HG02870 (cell line): ENCODE measurements at regions not wholly inside any gene's neighbourhood (a gene's known extent, or its start where the extent isn't known, plus 50 kb on each side); places are given as distances from the start of the nearest gene placed in this dataset.

Experiments used
- ATAC-seq: cut with Tn5 transposase; IDR thresholded peaks from one replicate; pipeline ENCODE4 v1.9.1; 2021; ENCODE audit warnings: mild to moderate bottlenecking, moderate library complexity; ENCODE audit not compliant: unreplicated experiment

- ATAC-seq, result no peak
These were observed 252.4 kb upstream of the HS3ST5 start for GRCh38 chr6:114595186-114595585.

- ATAC-seq, result no peak
These were observed 249.7 kb upstream of the HS3ST5 start for GRCh38 chr6:114592506-114592905.

GRCh38 chr6:114588726-114589125 is 245.9 kb upstream of the HS3ST5 start:
- ATAC-seq, result no peak

GRCh38 chr6:114586298-114586697 is 243.5 kb upstream of the HS3ST5 start:
- ATAC-seq, result no peak

GRCh38 chr6:114581293-114581692 is 238.5 kb upstream of the HS3ST5 start:
- no peak for ATAC-seq

- no peak for ATAC-seq
These were observed 238.1 kb upstream of the HS3ST5 start for GRCh38 chr6:114580882-114581281.

GRCh38 chr6:114579486-114579885 is 236.7 kb upstream of the HS3ST5 start:
- no peak for ATAC-seq

GRCh38 chr6:114577109-114577508 is 234.3 kb upstream of the HS3ST5 start:
- no peak for ATAC-seq

GRCh38 chr6:114576330-114576729 is 233.5 kb upstream of the HS3ST5 start:
- no peak for ATAC-seq

GRCh38 chr6:114569669-114570068 is 226.8 kb upstream of the HS3ST5 start:
- no peak for ATAC-seq

- no peak for ATAC-seq
These were observed 221.6 kb upstream of the HS3ST5 start for GRCh38 chr6:114564302-114564933.

- no peak for ATAC-seq
These were observed 216.6 kb upstream of the HS3ST5 start for GRCh38 chr6:114559419-114559818.

GRCh38 chr6:114558153-114558552 is 215.3 kb upstream of the HS3ST5 start:
- ATAC-seq, result no peak

- ATAC-seq, result no peak
These were observed 214.1 kb upstream of the HS3ST5 start for GRCh38 chr6:114556846-114557488.

- no peak for ATAC-seq
These were observed 207.5 kb upstream of the HS3ST5 start for GRCh38 chr6:114550316-114550715.

GRCh38 chr6:114543696-114544095 is 200.9 kb upstream of the HS3ST5 start:
- no peak for ATAC-seq

- ATAC-seq, result no peak
These were observed 199.0 kb upstream of the HS3ST5 start for GRCh38 chr6:114541794-114542193.

- ATAC-seq, result no peak
These were observed 195.2 kb upstream of the HS3ST5 start for GRCh38 chr6:114537977-114538376.

- no peak for ATAC-seq
These were observed 192.0 kb upstream of the HS3ST5 start for GRCh38 chr6:114534813-114535212.

- no peak for ATAC-seq
These were observed 181.3 kb upstream of the HS3ST5 start for GRCh38 chr6:114524081-114524480.

- ATAC-seq, result no peak
These were observed 180.7 kb upstream of the HS3ST5 start for GRCh38 chr6:114523508-114523907.

- ATAC-seq, result no peak
These were observed 179.1 kb upstream of the HS3ST5 start for GRCh38 chr6:114521926-114522325.

- no peak for ATAC-seq
These were observed 178.2 kb upstream of the HS3ST5 start for GRCh38 chr6:114520976-114521375.
